Cardiac fibroblast (primary cell): ENCODE measurements at regions not wholly inside any gene's neighbourhood (a gene's known extent, or its start where the extent isn't known, plus 50 kb on each side); places are given as distances from the start of the nearest gene placed in this dataset.

Experiments used
- DNase-seq, 2 donors: peaks; one replicate each; pipeline versions ENCODE4 v3.0.0 to v3.0.0-alpha.2; 2010; ENCODE audit warnings: low read depth in 2 of 2
- H3K4me3 ChIP-seq, 2 donors: replicated peaks in 1 of 2; 1 replicate in 1 of 2; 2 replicates in 1 of 2; pipeline ENCODE4 v1.5.1; 2011; ENCODE audit warnings: low read depth in 2 of 2, low read length in 2 of 2, mild to moderate bottlenecking in 2 of 2, moderate library complexity in 1 of 2
- CTCF ChIP-seq: IDR thresholded peaks from one replicate; pipeline ENCODE4 v1.5.1; 2011; ENCODE audit warnings: low read depth, mild to moderate bottlenecking, low read length, inconsistent platforms

- DNase-seq = no peak
- no peak for TF ChIP-seq CTCF
- no peak overlapping the region for H3K4me3 ChIP-seq
Observed at GRCh38 chr4:64897683-64898082, 488.4 kb upstream of the TECRL start.

GRCh38 chr4:64895031-64895430, 485.8 kb upstream of the TECRL start:
- H3K4me3 ChIP-seq = no peak overlapping the region
- DNase-seq = no peak
- TF ChIP-seq CTCF = no peak

DNA sequence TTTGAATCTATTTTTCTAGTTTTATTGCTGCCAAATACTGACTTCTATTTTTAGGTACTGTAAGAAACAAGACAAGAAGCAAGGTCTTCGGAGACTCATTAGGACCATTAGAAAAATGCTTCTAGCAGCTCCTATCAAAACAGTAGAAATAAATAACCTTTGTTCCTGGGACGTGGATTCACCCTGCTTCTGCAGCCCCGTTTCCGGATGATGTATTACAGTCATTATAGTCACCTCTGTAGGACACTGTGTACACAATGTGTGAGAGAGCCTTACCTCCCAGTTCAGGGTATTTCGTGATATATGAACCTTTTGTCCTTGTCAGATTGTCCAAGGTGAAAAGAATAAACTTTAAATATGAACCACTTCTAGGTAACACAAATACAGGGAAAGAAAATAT, 484.0 kb upstream of the TECRL start:
- TF ChIP-seq CTCF = no peak
- no peak overlapping the region for H3K4me3 ChIP-seq
- DNase-seq = no peak

GRCh38 chr4:64889906-64890610, 480.8 kb upstream of the TECRL start:
- no peak for TF ChIP-seq CTCF
- H3K4me3 ChIP-seq = no peak overlapping the region
- DNase-seq = no peak

DNA sequence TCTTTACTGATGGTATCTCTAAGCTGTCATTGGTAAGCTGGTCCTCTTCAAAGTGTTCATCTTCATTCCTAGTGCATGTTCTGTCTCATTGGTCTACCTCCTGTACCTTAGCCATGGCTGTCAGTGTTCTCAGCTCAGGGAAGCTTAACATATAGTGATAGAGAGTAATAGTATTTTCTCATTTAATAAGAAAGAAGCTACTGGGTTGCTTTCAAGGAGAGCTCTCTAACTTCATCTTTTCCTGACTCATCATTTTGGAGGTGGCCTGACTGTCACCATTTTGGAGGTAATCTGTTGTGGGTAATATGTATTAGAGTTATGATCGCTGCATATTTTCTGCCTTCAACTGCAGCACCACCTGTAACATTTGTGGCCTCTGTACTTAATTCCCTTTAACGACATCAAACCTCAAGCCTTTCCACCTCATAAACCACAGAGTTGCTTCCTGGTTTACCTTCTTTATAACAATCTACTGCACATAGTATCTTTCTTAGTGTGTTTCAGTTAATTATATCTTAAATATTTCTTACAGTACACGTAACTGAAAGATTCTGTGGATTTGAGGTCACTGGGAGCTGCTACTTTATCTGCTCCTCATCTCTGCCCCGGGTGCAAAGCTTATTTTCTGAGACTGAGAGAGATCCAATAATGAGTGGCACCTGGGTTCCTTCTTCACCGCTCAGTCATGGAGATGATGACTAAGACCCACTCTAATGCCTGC, 474.0 kb upstream of the TECRL start:
- no peak overlapping the region for H3K4me3 ChIP-seq
- DNase-seq = no peak
- TF ChIP-seq CTCF = no peak

GRCh38 chr4:64882311-64883086, 473.2 kb upstream of the TECRL start:
- TF ChIP-seq CTCF = no peak
- DNase-seq = no peak
- H3K4me3 ChIP-seq = no peak overlapping the region
